H1 (cell line): ENCODE measurements at regions not wholly inside any gene's neighbourhood (a gene's known extent, or its start where the extent isn't known, plus 50 kb on each side); places are given as distances from the start of the nearest gene placed in this dataset.

Experiments used
- CTCF ChIA-PET: fragments of 300-600 bp; sonication (Branson Sonifier 250); formaldehyde crosslinking; loops from one replicate; lab custom pipeline; 2021; ENCODE audit not compliant: partially characterized antibody; lab: Charles Lee
- POLR2A ChIA-PET: fragments of 300-600 bp; sonication (Branson Sonifier 250); formaldehyde crosslinking; loops from one replicate; lab custom pipeline; 2021; ENCODE audit warnings: inconsistent platforms; ENCODE audit not compliant: partially characterized antibody; lab: Charles Lee
- DNase-seq, 2 experiments: peaks; one replicate each; pipeline versions ENCODE4 v3.0.0 to v3.0.0-alpha.2; 2010 to 2022; ENCODE audit warnings: low spot score in 2 of 2, low read depth in 1 of 2, mixed read lengths in 1 of 2
- FAIRE-seq: peaks from 2 replicates; lab custom pipeline; 2011; peaks lifted over from hg19 to GRCh38; lab: Jason Lieb, UNC
- H2AFZ ChIP-seq: 2 replicates; pipeline ENCODE4 v1.8.1; 2012; ENCODE audit warnings: low read length, inconsistent platforms
- H2AK5ac ChIP-seq: 2 replicates; pipeline ENCODE4 v1.6.1; 2013; ENCODE audit warnings: low read depth, low read length
- H2BK120ac ChIP-seq: replicated peaks from 2 replicates; pipeline ENCODE3; 2013; ENCODE audit warnings: low read depth, low read length, inconsistent platforms
- H2BK12ac ChIP-seq: 2 replicates; pipeline ENCODE4 v1.6.1; 2013; ENCODE audit warnings: low read depth, low read length
- H2BK15ac ChIP-seq: 2 replicates; pipeline ENCODE4 v1.6.1; 2013; ENCODE audit warnings: low read length
- H2BK20ac ChIP-seq: 2 replicates; pipeline ENCODE4 v1.6.1; 2013; ENCODE audit warnings: low read length
- H2BK5ac ChIP-seq: 2 replicates; pipeline ENCODE4 v1.6.1; 2013; ENCODE audit warnings: low read depth, low read length
- H3K14ac ChIP-seq: 2 replicates; pipeline ENCODE4 v1.6.1; 2013; ENCODE audit warnings: inconsistent platforms; ENCODE audit not compliant: insufficient read length
- H3K18ac ChIP-seq: 2 replicates; pipeline ENCODE4 v1.6.1; 2013; ENCODE audit warnings: low read length; ENCODE audit errors: extremely low read depth
- H3K23ac ChIP-seq: 2 replicates; pipeline ENCODE4 v1.6.1; 2013; ENCODE audit warnings: inconsistent platforms; ENCODE audit not compliant: insufficient read length
- H3K23me2 ChIP-seq: 2 replicates; pipeline ENCODE4 v1.6.1; 2013; ENCODE audit warnings: low read depth, low read length
- H3K27ac ChIP-seq: 2 replicates; pipeline ENCODE4 v1.6.1; 2011; ENCODE audit warnings: low read depth, low read length, inconsistent platforms
- H3K27me3 ChIP-seq, 4 experiments: replicated peaks in 1 of 4; 1 replicate in 1 of 4; 2 replicates in 3 of 4; pipeline versions ENCODE4 v1.6.1 to v1.8.1; 2011 to 2013; ENCODE audit warnings: low read length in 3 of 4, mild to moderate bottlenecking in 3 of 4, inconsistent platforms in 2 of 4, mixed read lengths in 2 of 4, moderate library complexity in 1 of 4; ENCODE audit not compliant: control insufficient read depth in 3 of 4, insufficient read depth in 3 of 4; ENCODE audit errors: extremely low read depth in 1 of 4
- H3K36me3 ChIP-seq, 4 experiments: 2 replicates each; pipeline versions ENCODE4 v1.6.1 to v1.8.1; 2011 to 2013; ENCODE audit warnings: mild to moderate bottlenecking in 4 of 4, low read length in 3 of 4, moderate library complexity in 2 of 4, control low read depth in 1 of 4, inconsistent platforms in 1 of 4; ENCODE audit not compliant: insufficient read depth in 4 of 4, control insufficient read depth in 2 of 4
- H3K4ac ChIP-seq: replicated peaks from 2 replicates; pipeline ENCODE3; 2013; ENCODE audit warnings: low read length, low read depth, mixed read lengths, inconsistent platforms; ENCODE audit not compliant: insufficient read length
- H3K4me1 ChIP-seq, 4 experiments: replicated peaks in 1 of 4; 1 replicate in 1 of 4; 2 replicates in 3 of 4; pipeline versions ENCODE4 v1.6.1 to v1.8.1; 2011 to 2013; ENCODE audit warnings: low read length in 3 of 4, inconsistent platforms in 2 of 4, mixed read lengths in 1 of 4; ENCODE audit not compliant: insufficient read depth in 4 of 4, control insufficient read depth in 3 of 4
- H3K4me2 ChIP-seq, 2 experiments: 2 replicates each; pipeline versions ENCODE4 v1.6.1 to v1.8.1; 2011 to 2013; ENCODE audit warnings: low read depth in 2 of 2, low read length in 2 of 2, control low read depth in 1 of 2, inconsistent platforms in 1 of 2, mild to moderate bottlenecking in 1 of 2; ENCODE audit not compliant: insufficient read depth in 1 of 2
- H3K4me3 ChIP-seq, 4 experiments: fragments of 200-600, 300-600 bp in 1 of 4; sonication (generic), shearing (Covaris generic), sonication (Bioruptor Twin) in 1 of 4; 2 replicates each; pipeline versions ENCODE4 v1.5.1 to v1.8.1; 2011 to 2016; ENCODE audit warnings: low read length in 4 of 4, low read depth in 3 of 4, control low read depth in 2 of 4, inconsistent platforms in 2 of 4, mild to moderate bottlenecking in 2 of 4, mixed read lengths in 1 of 4, moderate library complexity in 1 of 4; ENCODE audit not compliant: insufficient read depth in 2 of 4; ENCODE audit errors: extremely low read depth in 1 of 4
- H3K56ac ChIP-seq: replicated peaks from 2 replicates; pipeline ENCODE3; 2013; ENCODE audit warnings: low read depth, mild to moderate bottlenecking, mixed read lengths, low read length, inconsistent platforms; ENCODE audit not compliant: insufficient read length
- H3K79me1 ChIP-seq: 2 replicates; pipeline ENCODE4 v1.6.1; 2013; ENCODE audit warnings: low read depth, low read length, control low read depth
- H3K79me2 ChIP-seq, 2 experiments: 2 replicates each; pipeline versions ENCODE4 v1.6.1 to v1.8.1; 2012 to 2013; ENCODE audit warnings: low read length in 2 of 2, mild to moderate bottlenecking in 2 of 2, inconsistent platforms in 1 of 2; ENCODE audit not compliant: insufficient read depth in 2 of 2, control insufficient read depth in 1 of 2
- H3K9ac ChIP-seq, 4 experiments: replicated peaks in 1 of 4; 1 replicate in 1 of 4; 2 replicates in 3 of 4; pipeline versions ENCODE4 v1.6.1 to v1.8.1; 2011 to 2013; ENCODE audit warnings: low read depth in 3 of 4, low read length in 3 of 4, control low read depth in 2 of 4, mild to moderate bottlenecking in 2 of 4, moderate library complexity in 2 of 4, inconsistent platforms in 1 of 4; ENCODE audit errors: extremely low read depth in 1 of 4
- H3K9me3 ChIP-seq, 2 experiments: 2 replicates each; pipeline versions ENCODE4 v1.6.1 to v1.8.1; 2012 to 2013; ENCODE audit warnings: mild to moderate bottlenecking in 2 of 2, moderate library complexity in 2 of 2, control low read depth in 1 of 2, inconsistent platforms in 1 of 2, low read depth in 1 of 2, low read length in 1 of 2, mixed read lengths in 1 of 2; ENCODE audit not compliant: insufficient read depth in 2 of 2
- H4K20me1 ChIP-seq, 2 experiments: replicated peaks in 1 of 2; 2 replicates each; pipeline versions ENCODE3 to v1.8.1; 2011 to 2013; ENCODE audit warnings: inconsistent platforms in 2 of 2, low read length in 2 of 2, mild to moderate bottlenecking in 1 of 2; ENCODE audit not compliant: insufficient read depth in 2 of 2, control insufficient read depth in 1 of 2
- H4K5ac ChIP-seq: 2 replicates; pipeline ENCODE4 v1.6.1; 2013; ENCODE audit warnings: low read length, low read depth, mixed read lengths, inconsistent platforms; ENCODE audit not compliant: insufficient read length
- H4K8ac ChIP-seq: 2 replicates; pipeline ENCODE4 v1.8.0; 2013; ENCODE audit warnings: mild to moderate bottlenecking, moderate library complexity, low read length, inconsistent platforms; ENCODE audit not compliant: insufficient read depth; ENCODE audit errors: extremely low read depth
- H4K91ac ChIP-seq: replicated peaks from 2 replicates; pipeline ENCODE3; 2013; ENCODE audit warnings: low read length, mixed read lengths, inconsistent platforms; ENCODE audit not compliant: insufficient read length
- ASH2L ChIP-seq: fragments of 200-600, 300-600 bp; sonication (generic); IDR thresholded peaks from one replicate; pipeline ENCODE4 v1.7.1; 2017; ENCODE audit warnings: low read length
- CTBP2 ChIP-seq: IDR thresholded peaks from 2 replicates; pipeline ENCODE4 v1.7.0; 2011; ENCODE audit warnings: borderline replicate concordance, mild to moderate bottlenecking, moderate library complexity, mixed read lengths, low read length; ENCODE audit not compliant: insufficient read depth, insufficient read length
- TCF12 ChIP-seq: IDR thresholded peaks from 2 replicates; pipeline ENCODE4 v1.6.1; 2011; ENCODE audit warnings: low read depth, mild to moderate bottlenecking, low read length
- WGBS, 2 experiments: shearing (Covaris generic) in 1 of 2; methylation state at CpG; one replicate each; pipeline versions ENCODE4 v1.1.6 to v1.1.7; 2013 to 2015; ENCODE audit warnings: low lambda C conversion rate in 2 of 2, mixed read lengths in 2 of 2, inconsistent platforms in 1 of 2, low coverage in 1 of 2, missing lambda C conversion rate in 1 of 2; ENCODE audit not compliant: insufficient replicate concordance in 2 of 2, insufficient coverage in 1 of 2, insufficient read length in 1 of 2; ENCODE audit errors: extremely low coverage in 1 of 2, missing lambda C conversion rate in 1 of 2; 5-methylcytosine and 5-hydroxymethylcytosine counted together
- TF ChIP-seq, protein P1 (sequence below): IDR thresholded peaks from 2 replicates; pipeline ENCODE4 v1.6.1; 2012; ENCODE audit warnings: inconsistent platforms

DNA sequence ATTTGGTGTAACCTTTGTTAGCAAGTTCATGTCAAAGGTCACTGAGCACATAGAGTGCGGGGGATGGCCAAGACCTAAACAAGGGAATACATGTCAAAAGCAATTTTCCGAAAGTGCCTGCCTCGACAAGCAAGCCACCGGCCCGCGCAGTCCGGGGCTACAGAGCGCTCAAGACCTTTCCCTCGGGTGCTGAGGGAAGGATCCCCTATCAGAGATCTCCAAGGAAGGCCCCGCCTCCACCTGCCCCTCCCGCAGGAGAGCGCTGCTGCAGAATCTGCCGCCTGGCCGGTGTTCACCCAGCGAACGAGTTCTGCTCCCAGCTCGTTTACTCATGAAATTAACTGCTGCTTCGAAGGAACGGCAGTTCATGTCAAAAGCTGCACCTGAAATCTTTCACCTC, 252.7 kb downstream of the BMP7 start:
- H3K9ac ChIP-seq = no peak overlapping the region
- no peak overlapping the region for H3K56ac ChIP-seq
- FAIRE-seq = peak; percentile 85
- ChIA-PET POLR2A (interaction anchor here (1.1 kb wide), 1 partner anchor 11 kb away, joined by 3 read pairs; no protein-coding TSS in a partner anchor), CTCF (interaction anchor here (0.8 to 1.7 kb wide), 5 partner anchors 8 to 56 kb away, joined by 3 to 9 read pairs (median 3); no protein-coding TSS in a partner anchor)
- 9% methylated on average over 19 of the region's 19 CpGs; no CpG with 5 or more reads in 1 of the 2 experiments for WGBS, 2 experiments
- H3K27ac ChIP-seq = no peak overlapping the region
- H2AK5ac ChIP-seq = no peak overlapping the region
- H2BK20ac ChIP-seq = no peak overlapping the region
- no peaks in the 10 kb centered on the region for H4K20me1 ChIP-seq
- no peak overlapping the region for H2BK15ac ChIP-seq
- H3K4me3 ChIP-seq = peak overlapping the region in 1 of 4 experiments; percentile 37; a peak in 3 of 8 replicates
- TF ChIP-seq CTBP2 (no peak), ASH2L (peak; percentile 24), TCF12 (no peak)
- TF ChIP-seq, protein P1, sequence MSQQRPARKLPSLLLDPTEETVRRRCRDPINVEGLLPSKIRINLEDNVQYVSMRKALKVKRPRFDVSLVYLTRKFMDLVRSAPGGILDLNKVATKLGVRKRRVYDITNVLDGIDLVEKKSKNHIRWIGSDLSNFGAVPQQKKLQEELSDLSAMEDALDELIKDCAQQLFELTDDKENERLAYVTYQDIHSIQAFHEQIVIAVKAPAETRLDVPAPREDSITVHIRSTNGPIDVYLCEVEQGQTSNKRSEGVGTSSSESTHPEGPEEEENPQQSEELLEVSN = peak; percentile 63; the same call in 1 of the 2 replicates
- H3K36me3 ChIP-seq = no peaks in the 10 kb centered on the region
- H3K9me3 ChIP-seq = no peaks in the 10 kb centered on the region
- no peak overlapping the region for H3K23ac ChIP-seq
- H3K4me2 ChIP-seq = peak overlapping the region; percentile 50 to 52
- H2AFZ ChIP-seq = no peak overlapping the region
- no peaks in the 10 kb centered on the region for H3K79me2 ChIP-seq
- peak in 1 of 2 experiments; percentile 71 for DNase-seq
- H2BK120ac ChIP-seq = no peak overlapping the region
- H3K18ac ChIP-seq = peak overlapping the region; percentile 60; the same call in 1 of the 2 replicates
- no peaks in the 10 kb centered on the region for H3K79me1 ChIP-seq
- no peak overlapping the region for H4K91ac ChIP-seq
- no peak overlapping the region for H2BK12ac ChIP-seq
- peaks cover 2 to 3% (median 2%) of the 10 kb centered on the region in 4 experiments; a peak in 6 of 7 replicates for H3K4me1 ChIP-seq
- H3K4ac ChIP-seq = no peak overlapping the region
- no peak overlapping the region for H2BK5ac ChIP-seq
- no peak overlapping the region; the same call in 1 of the 2 replicates for H4K8ac ChIP-seq
- no peak overlapping the region for H3K14ac ChIP-seq
- H3K27me3 ChIP-seq = peaks cover 0 to 3% (median 2%) of the 10 kb centered on the region in 4 experiments; a peak in 5 of 7 replicates
- H4K5ac ChIP-seq = no peak overlapping the region
- H3K23me2 ChIP-seq = no peaks in the 10 kb centered on the region; the same call in 1 of the 2 replicates
